ENCODE measurements at regions not wholly inside any gene's neighbourhood (a gene's known extent, or its start where the extent isn't known, plus 50 kb on each side); places are given as distances from the start of the nearest gene placed in this dataset.

DNA sequence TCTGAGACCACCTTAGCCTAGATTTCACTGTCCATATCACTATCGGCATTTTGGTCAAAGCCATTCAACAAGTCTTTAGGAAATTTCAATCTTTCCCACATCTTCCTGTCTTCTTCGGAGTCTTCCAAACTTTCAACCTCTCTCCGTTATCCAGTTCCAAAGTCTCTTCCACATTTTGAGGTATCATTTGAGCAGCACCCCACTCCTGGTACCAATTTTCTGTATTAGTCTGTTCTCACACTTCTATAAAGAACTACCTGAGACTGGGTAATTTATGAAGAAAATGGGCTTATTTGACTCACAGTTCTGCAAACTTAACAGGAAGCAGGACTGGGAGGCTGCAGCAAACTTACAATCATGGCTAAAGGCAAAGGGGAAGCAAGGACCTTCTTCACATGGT, 215.5 kb downstream of the CYLC2 start:
- no peaks in the 10 kb centered on the region for H3K27me3 ChIP-seq (ENCODE audit: insufficient read depth, low read length)
- no peaks in the 10 kb centered on the region for H4K20me1 ChIP-seq (ENCODE audit: insufficient read depth, low read length)
- TF ChIP-seq EZH2 (IDR thresholded peaks at IDR 0.05; ENCODE audit: borderline replicate concordance, low read length) = no peak
- TF ChIP-seq, protein P1, sequence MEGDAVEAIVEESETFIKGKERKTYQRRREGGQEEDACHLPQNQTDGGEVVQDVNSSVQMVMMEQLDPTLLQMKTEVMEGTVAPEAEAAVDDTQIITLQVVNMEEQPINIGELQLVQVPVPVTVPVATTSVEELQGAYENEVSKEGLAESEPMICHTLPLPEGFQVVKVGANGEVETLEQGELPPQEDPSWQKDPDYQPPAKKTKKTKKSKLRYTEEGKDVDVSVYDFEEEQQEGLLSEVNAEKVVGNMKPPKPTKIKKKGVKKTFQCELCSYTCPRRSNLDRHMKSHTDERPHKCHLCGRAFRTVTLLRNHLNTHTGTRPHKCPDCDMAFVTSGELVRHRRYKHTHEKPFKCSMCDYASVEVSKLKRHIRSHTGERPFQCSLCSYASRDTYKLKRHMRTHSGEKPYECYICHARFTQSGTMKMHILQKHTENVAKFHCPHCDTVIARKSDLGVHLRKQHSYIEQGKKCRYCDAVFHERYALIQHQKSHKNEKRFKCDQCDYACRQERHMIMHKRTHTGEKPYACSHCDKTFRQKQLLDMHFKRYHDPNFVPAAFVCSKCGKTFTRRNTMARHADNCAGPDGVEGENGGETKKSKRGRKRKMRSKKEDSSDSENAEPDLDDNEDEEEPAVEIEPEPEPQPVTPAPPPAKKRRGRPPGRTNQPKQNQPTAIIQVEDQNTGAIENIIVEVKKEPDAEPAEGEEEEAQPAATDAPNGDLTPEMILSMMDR (IDR thresholded peaks at IDR 0.05; ENCODE audit: low read length) = no peak
- H3K27ac ChIP-seq (ENCODE audit: low read depth, low read length, poor library complexity, severe bottlenecking) = no peak overlapping the region
- H3K79me2 ChIP-seq (ENCODE audit: insufficient read depth, low read length) = no peaks in the 10 kb centered on the region
- no peak overlapping the region for H3K4me2 ChIP-seq (ENCODE audit: low read length)
- H3K9me3 ChIP-seq (ENCODE audit: low read length) = no peaks in the 10 kb centered on the region
- no peak overlapping the region for H3K4me3 ChIP-seq (ENCODE audit: low read depth, low read length, poor library complexity, severe bottlenecking)
- no peak overlapping the region for H3K9ac ChIP-seq (ENCODE audit: low read length)
- H3K9me2 ChIP-seq (ENCODE audit: low read depth, low read length) = no peaks in the 10 kb centered on the region
- no peaks in the 10 kb centered on the region for H3F3A ChIP-seq (ENCODE audit: insufficient read depth, low read length)
- no peaks in the 10 kb centered on the region for H3K36me3 ChIP-seq (ENCODE audit: insufficient read depth, low read length)
- no peak overlapping the region for H2AFZ ChIP-seq (ENCODE audit: low read length)
- H3K4me1 ChIP-seq (ENCODE audit: insufficient read depth, low read length, severe bottlenecking) = no peaks in the 10 kb centered on the region

DNA sequence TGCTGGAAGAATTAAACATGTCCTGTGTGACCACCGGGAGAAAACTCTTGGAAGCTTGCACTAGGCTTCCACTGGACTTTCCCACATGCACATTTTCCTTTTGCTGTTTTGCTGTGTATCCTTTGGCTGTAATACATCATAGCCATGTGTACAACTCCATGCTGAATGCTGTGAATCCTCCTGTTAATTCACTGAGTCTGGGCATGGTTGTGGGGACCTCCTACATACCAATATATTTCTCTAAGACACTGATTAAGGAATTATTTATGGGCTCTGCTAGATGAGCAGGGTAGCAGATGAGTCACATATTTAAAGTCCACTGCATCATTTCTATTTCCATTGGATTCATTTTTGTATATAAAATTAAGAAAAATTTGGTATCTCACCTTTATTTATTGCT, 220.1 kb downstream of the CYLC2 start:
- Histone ChIP-seq H3K27ac (ENCODE audit: low read depth, low read length, poor library complexity, severe bottlenecking) (no peak overlapping the region), H2AFZ (ENCODE audit: low read length) (no peak overlapping the region), H3K9ac (ENCODE audit: low read length) (no peak overlapping the region), H3K9me2 (ENCODE audit: low read depth, low read length) (no peaks in the 10 kb centered on the region), H3F3A (ENCODE audit: insufficient read depth, low read length) (no peaks in the 10 kb centered on the region), H4K20me1 (ENCODE audit: insufficient read depth, low read length) (no peaks in the 10 kb centered on the region), H3K9me3 (ENCODE audit: low read length) (no peaks in the 10 kb centered on the region), H3K4me3 (ENCODE audit: low read depth, low read length, poor library complexity, severe bottlenecking) (no peak overlapping the region), H3K4me1 (ENCODE audit: insufficient read depth, low read length, severe bottlenecking) (no peaks in the 10 kb centered on the region), H3K36me3 (ENCODE audit: insufficient read depth, low read length) (no peaks in the 10 kb centered on the region), H3K79me2 (ENCODE audit: insufficient read depth, low read length) (no peaks in the 10 kb centered on the region), H3K4me2 (ENCODE audit: low read length) (no peak overlapping the region), H3K27me3 (ENCODE audit: insufficient read depth, low read length) (no peaks in the 10 kb centered on the region)
- TF ChIP-seq, protein P1 (IDR thresholded peaks at IDR 0.05; ENCODE audit: low read length) = no peak
- no peak for TF ChIP-seq EZH2 (IDR thresholded peaks at IDR 0.05; ENCODE audit: borderline replicate concordance, low read length)

DNA sequence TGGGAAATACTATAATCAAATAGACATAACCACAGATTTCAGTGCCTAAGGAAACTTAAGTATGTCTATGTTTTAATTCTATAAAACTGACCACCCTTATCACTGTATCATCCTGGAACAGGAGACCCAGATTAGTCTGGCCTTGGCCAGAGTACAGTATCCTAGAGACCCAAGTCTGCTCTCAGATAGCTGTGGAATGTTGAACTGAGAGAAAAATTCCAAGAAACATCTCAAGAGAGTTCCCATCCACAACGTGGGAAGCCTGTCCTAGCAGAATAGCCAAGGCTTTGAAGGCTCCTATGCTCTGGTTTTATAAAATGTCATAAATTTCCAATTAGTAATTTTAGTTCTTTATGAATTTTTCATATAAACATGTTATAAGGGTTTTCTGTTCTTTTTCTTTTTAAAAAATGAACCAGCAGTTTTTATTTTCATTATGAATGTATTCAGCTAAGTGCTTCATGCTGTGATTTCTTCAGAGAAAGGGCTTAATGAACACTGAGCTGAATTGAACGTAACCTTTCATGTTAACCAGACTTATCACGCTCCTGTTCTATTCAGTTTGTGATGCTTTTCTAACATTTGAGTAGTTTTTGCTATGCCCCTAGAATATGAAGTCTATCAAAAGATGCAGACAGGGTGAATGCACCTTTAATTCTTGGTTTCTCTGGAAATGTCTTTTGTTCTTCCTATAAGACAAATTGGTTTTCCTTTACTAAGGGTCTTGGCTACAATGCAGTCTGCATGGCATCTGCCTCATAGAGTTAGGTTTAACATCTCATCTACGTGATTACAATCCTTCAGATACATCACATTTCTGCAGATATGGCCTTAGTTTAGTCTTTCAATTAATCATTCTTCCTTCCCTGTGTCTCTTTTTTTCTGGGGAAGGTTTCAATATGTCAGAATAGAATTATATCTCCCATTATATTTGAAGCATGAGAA, 230.8 kb downstream of the CYLC2 start:
- no peak overlapping the region for H3K4me2 ChIP-seq (ENCODE audit: low read length)
- no peaks in the 10 kb centered on the region for H3F3A ChIP-seq (ENCODE audit: insufficient read depth, low read length)
- no peak for TF ChIP-seq EZH2 (IDR thresholded peaks at IDR 0.05; ENCODE audit: borderline replicate concordance, low read length)
- TF ChIP-seq, protein P1 (IDR thresholded peaks at IDR 0.05; ENCODE audit: low read length) = no peak
- H3K9ac ChIP-seq (ENCODE audit: low read length) = no peak overlapping the region
- H3K27ac ChIP-seq (ENCODE audit: low read depth, low read length, poor library complexity, severe bottlenecking) = no peak overlapping the region
- H4K20me1 ChIP-seq (ENCODE audit: insufficient read depth, low read length) = no peaks in the 10 kb centered on the region
- no peak overlapping the region for H2AFZ ChIP-seq (ENCODE audit: low read length)
- H3K4me1 ChIP-seq (ENCODE audit: insufficient read depth, low read length, severe bottlenecking) = no peaks in the 10 kb centered on the region
- no peaks in the 10 kb centered on the region for H3K9me2 ChIP-seq (ENCODE audit: low read depth, low read length)
- no peaks in the 10 kb centered on the region for H3K36me3 ChIP-seq (ENCODE audit: insufficient read depth, low read length)
- no peaks in the 10 kb centered on the region for H3K27me3 ChIP-seq (ENCODE audit: insufficient read depth, low read length)
- no peaks in the 10 kb centered on the region for H3K9me3 ChIP-seq (ENCODE audit: low read length)
- no peak overlapping the region for H3K4me3 ChIP-seq (ENCODE audit: low read depth, low read length, poor library complexity, severe bottlenecking)
- H3K79me2 ChIP-seq (ENCODE audit: insufficient read depth, low read length) = no peaks in the 10 kb centered on the region
